ENCODE measurements at regions not wholly inside any gene's neighbourhood (a gene's known extent, or its start where the extent isn't known, plus 50 kb on each side); places are given as distances from the start of the nearest gene placed in this dataset.

DNA sequence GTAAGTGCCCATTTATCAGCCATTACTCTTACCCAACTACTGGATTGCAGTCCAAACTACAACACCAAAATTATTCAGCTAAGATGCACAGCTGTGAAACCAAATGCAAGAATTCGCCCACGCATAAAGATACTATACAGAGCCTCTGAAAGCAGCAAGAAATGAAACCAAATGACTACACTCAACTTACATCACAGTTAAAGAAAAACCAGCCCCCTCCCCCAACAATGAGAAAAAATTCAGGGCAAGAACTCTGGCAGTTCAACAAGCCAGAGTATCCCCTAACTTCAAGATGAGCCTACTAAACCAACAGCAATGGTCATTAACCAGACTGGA lies 209.1 kb upstream of the VWC2 start:
- dilution Hi-C loops (cut with HindIII; ENCODE audit: low sequenced_read_pairs, unreplicated experiment) (no loop called here), intact Hi-C loops (cut with micrococcal nuclease) (no loop called here), in situ Hi-C loops (cut with MboI; ENCODE audit: low sequenced_read_pairs) (no loop called here)
- Histone ChIP-seq H2AK5ac (ENCODE audit: low read depth, low read length) (no peak overlapping the region), H4K5ac (ENCODE audit: low read depth, low read length) (no peak overlapping the region), H2AFZ (replicated peaks; ENCODE audit: low read length, poor library complexity) (no peak overlapping the region), H3K4me1 (ENCODE audit: control insufficient read depth, insufficient read depth, low read length) (no peaks in the 10 kb centered on the region), H2BK15ac (ENCODE audit: low read depth, low read length) (no peak overlapping the region), H3K18ac (ENCODE audit: low read depth, low read length) (no peak overlapping the region), H3K14ac (replicated peaks; ENCODE audit: low read depth, low read length) (no peak overlapping the region), H2BK120ac (ENCODE audit: low read depth, low read length) (no peak overlapping the region), H3K27me3 (ENCODE audit: control insufficient read depth, insufficient read depth, low read length) (no peaks in the 10 kb centered on the region), H3K4ac (ENCODE audit: low read depth, low read length) (no peak overlapping the region), H3K36me3 (ENCODE audit: control insufficient read depth, insufficient read depth, low read length) (no peaks in the 10 kb centered on the region), H3K9me1 (ENCODE audit: insufficient read depth, low read length) (no peaks in the 10 kb centered on the region), H2BK5ac (ENCODE audit: low read depth, low read length, poor library complexity, severe bottlenecking) (no peak overlapping the region), H3K9ac (ENCODE audit: low read depth, low read length) (no peak overlapping the region), H2BK20ac (ENCODE audit: low read depth, low read length) (no peak overlapping the region), H3K4me3 (ENCODE audit: insufficient read depth, low read depth, low read length) (no peak overlapping the region), H3K79me1 (ENCODE audit: low read depth in 1 of 2, low read length in 2 of 2) (no peaks in the 10 kb centered on the region), H3K23ac (ENCODE audit: low read depth, low read length) (no peak overlapping the region), H4K20me1 (ENCODE audit: insufficient read depth, low read length) (no peaks in the 10 kb centered on the region), H3K27ac (ENCODE audit: insufficient read depth, low read length) (no peak overlapping the region), H3K4me2 (ENCODE audit: low read depth, low read length) (no peak overlapping the region), H4K8ac (ENCODE audit: low read depth in 2 of 2, low read length in 2 of 2) (no peak overlapping the region), H2AK9ac (replicated peaks; ENCODE audit: low read depth, low read length, poor library complexity) (no peak overlapping the region), H4K91ac (ENCODE audit: insufficient read depth, low read depth, low read length) (no peak overlapping the region), H3K56ac (ENCODE audit: extremely low read depth, insufficient read depth, low read length) (no peak overlapping the region), H3K9me3 (ENCODE audit: control insufficient read depth, insufficient read depth, low read length) (peaks cover 10% of the 10 kb centered on the region)
- POLR2A ChIA-PET (ENCODE audit: unreplicated experiment), result no interaction called here
- no peak for DNase-seq
- WGBS, 2 experiments (ENCODE audit: extremely low coverage in 2 of 2, insufficient read length in 1 of 2), result 100% methylated on average over 1 of the region's 2 CpGs; no CpG with 5 or more reads in 1 of the 2 experiments
- CTCF ChIA-PET, result no interaction called here
- ATAC-seq (ENCODE audit: low read depth), result no peak
- TF ChIP-seq SMC3 (IDR thresholded peaks at IDR 0.05; ENCODE audit: low read depth, low read length) (no peak), FOS (IDR thresholded peaks at IDR 0.05; ENCODE audit: low read depth, low read length) (no peak)
- TF ChIP-seq, protein P1, sequence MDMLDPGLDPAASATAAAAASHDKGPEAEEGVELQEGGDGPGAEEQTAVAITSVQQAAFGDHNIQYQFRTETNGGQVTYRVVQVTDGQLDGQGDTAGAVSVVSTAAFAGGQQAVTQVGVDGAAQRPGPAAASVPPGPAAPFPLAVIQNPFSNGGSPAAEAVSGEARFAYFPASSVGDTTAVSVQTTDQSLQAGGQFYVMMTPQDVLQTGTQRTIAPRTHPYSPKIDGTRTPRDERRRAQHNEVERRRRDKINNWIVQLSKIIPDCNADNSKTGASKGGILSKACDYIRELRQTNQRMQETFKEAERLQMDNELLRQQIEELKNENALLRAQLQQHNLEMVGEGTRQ (IDR thresholded peaks at IDR 0.05; ENCODE audit: low read depth, low read length), result no peak
- no TSS peak for BruUV-seq (replicated peaks)

All from IMR-90 (cell line).